HG02973 (cell line): ENCODE measurements at regions not wholly inside any gene's neighbourhood (a gene's known extent, or its start where the extent isn't known, plus 50 kb on each side); places are given as distances from the start of the nearest gene placed in this dataset.

Source experiments
- ATAC-seq: cut with Tn5 transposase; IDR thresholded peaks from one replicate; pipeline ENCODE4 v1.9.1; 2021; ENCODE audit warnings: moderate library complexity; ENCODE audit not compliant: unreplicated experiment

- no peak for ATAC-seq
These were observed 1018.6 kb downstream of the TBC1D22A start for GRCh38 chr22:47781024-47781423.

- no peak for ATAC-seq
These were observed 1017.9 kb downstream of the TBC1D22A start for GRCh38 chr22:47780281-47780875.

GRCh38 chr22:47779474-47779873, 1017.0 kb downstream of the TBC1D22A start:
- no peak for ATAC-seq

GRCh38 chr22:47778160-47778658, 1015.8 kb downstream of the TBC1D22A start:
- ATAC-seq: no peak

- no peak for ATAC-seq
These were observed 1015.0 kb downstream of the TBC1D22A start for GRCh38 chr22:47777426-47777825.

- no peak for ATAC-seq
These were observed 1013.9 kb downstream of the TBC1D22A start for GRCh38 chr22:47776329-47776728.

GRCh38 chr22:47775686-47776085, 1013.2 kb downstream of the TBC1D22A start:
- ATAC-seq: no peak

- no peak for ATAC-seq
These were observed 1012.7 kb downstream of the TBC1D22A start for GRCh38 chr22:47775191-47775590.

- ATAC-seq: no peak
These were observed 1011.2 kb downstream of the TBC1D22A start for GRCh38 chr22:47773635-47774034.

- no peak for ATAC-seq
These were observed 1010.4 kb downstream of the TBC1D22A start for GRCh38 chr22:47772864-47773263.

GRCh38 chr22:47769652-47770051, 1007.2 kb downstream of the TBC1D22A start:
- no peak for ATAC-seq

- ATAC-seq: no peak
These were observed 1005.6 kb downstream of the TBC1D22A start for GRCh38 chr22:47768027-47768426.

- no peak for ATAC-seq
These were observed 1005.0 kb downstream of the TBC1D22A start for GRCh38 chr22:47767403-47767802.

GRCh38 chr22:47765757-47766156, 1003.3 kb downstream of the TBC1D22A start:
- no peak for ATAC-seq

GRCh38 chr22:47762141-47762540, 999.7 kb downstream of the TBC1D22A start:
- ATAC-seq: no peak

- ATAC-seq: no peak
These were observed 997.5 kb downstream of the TBC1D22A start for GRCh38 chr22:47759909-47760308.

GRCh38 chr22:47757741-47758140, 995.3 kb downstream of the TBC1D22A start:
- ATAC-seq: no peak

- ATAC-seq: no peak
These were observed 987.6 kb downstream of the TBC1D22A start for GRCh38 chr22:47750086-47750485.

- ATAC-seq: no peak
These were observed 986.5 kb downstream of the TBC1D22A start for GRCh38 chr22:47748957-47749356.

GRCh38 chr22:47748271-47748670, 985.8 kb downstream of the TBC1D22A start:
- no peak for ATAC-seq

GRCh38 chr22:47740109-47740805, 977.8 kb downstream of the TBC1D22A start:
- ATAC-seq: no peak

GRCh38 chr22:47739291-47740015, 977.0 kb downstream of the TBC1D22A start:
- ATAC-seq: no peak
